ENCODE measurements at regions not wholly inside any gene's neighbourhood (a gene's known extent, or its start where the extent isn't known, plus 50 kb on each side); places are given as distances from the start of the nearest gene placed in this dataset.
"Not testable (repeated sequence)": the region's sequence is repeated elsewhere in the genome, so short reads cannot be mapped to it uniquely, and the experiment has no call there.

GRCh38 chr21:7952648-7953047 is 2568.7 kb upstream of the TPTE start:
- H3K27ac ChIP-seq (ENCODE audit: low read depth in 1 of 2, low read length in 1 of 2), result no peak overlapping the region
- H3K9me3 ChIP-seq (ENCODE audit: control insufficient read depth in 4 of 4, insufficient read depth in 3 of 4, low read length in 3 of 4), result peaks cover 50 to 97% (median 59%) of the 10 kb centered on the region in 4 donors
- TF ChIP-seq CTCF (IDR thresholded peaks at IDR 0.05; ENCODE audit: control extremely low read depth, extremely low read depth), result no peak
- H3K4me3 ChIP-seq, result no peak overlapping the region
- H3K36me3 ChIP-seq (ENCODE audit: control insufficient read depth in 4 of 4, insufficient read depth in 4 of 4, low read length in 4 of 4), result no peaks in the 10 kb centered on the region
- no peak for DNase-seq
- no peak for ATAC-seq (ENCODE audit: insufficient read depth, low FRiP score)
- WGBS, 2 donors, result 64 to 73% methylated on average over 12 of the region's 12 CpGs
- no peaks in the 10 kb centered on the region for H3K4me1 ChIP-seq (ENCODE audit: control insufficient read depth in 5 of 5, insufficient read depth in 5 of 5, low read length in 5 of 5)
- no peaks in the 10 kb centered on the region for H3K27me3 ChIP-seq (ENCODE audit: control insufficient read depth in 3 of 3, insufficient read depth in 3 of 3, low read length in 2 of 3)
- H3K9ac ChIP-seq (ENCODE audit: insufficient read depth in 1 of 2, low read length in 2 of 2), result no peak overlapping the region

- DNase-seq (no peak), ATAC-seq (ENCODE audit: insufficient read depth, low FRiP score) (no peak)
- no peaks in the 10 kb centered on the region for H3K4me1 ChIP-seq (ENCODE audit: control insufficient read depth in 5 of 5, insufficient read depth in 5 of 5, low read length in 5 of 5)
- TF ChIP-seq CTCF (IDR thresholded peaks at IDR 0.05; ENCODE audit: control extremely low read depth, extremely low read depth), result no peak
- H3K4me3 ChIP-seq, result no peak overlapping the region
- H3K27ac ChIP-seq (ENCODE audit: low read depth in 1 of 2, low read length in 1 of 2), result no peak overlapping the region
- WGBS, 2 donors, result 45% methylated on average over 2 of the region's 2 CpGs
- no peaks in the 10 kb centered on the region for H3K27me3 ChIP-seq (ENCODE audit: control insufficient read depth in 3 of 3, insufficient read depth in 3 of 3, low read length in 2 of 3)
- no peak overlapping the region for H3K9ac ChIP-seq (ENCODE audit: insufficient read depth in 1 of 2, low read length in 2 of 2)
- no peaks in the 10 kb centered on the region for H3K36me3 ChIP-seq (ENCODE audit: control insufficient read depth in 4 of 4, insufficient read depth in 4 of 4, low read length in 4 of 4)
- peaks cover 46 to 96% (median 59%) of the 10 kb centered on the region in 4 donors for H3K9me3 ChIP-seq (ENCODE audit: control insufficient read depth in 4 of 4, insufficient read depth in 3 of 4, low read length in 3 of 4)
These were observed 2568.3 kb upstream of the TPTE start for GRCh38 chr21:7953058-7953457.

GRCh38 chr21:7955358-7956073 is 2565.9 kb upstream of the TPTE start:
- H3K4me3 ChIP-seq; H3K27me3 ChIP-seq (ENCODE audit: control insufficient read depth in 3 of 3, insufficient read depth in 3 of 3, low read length in 2 of 3): not testable (repeated sequence)
- 77 to 79% methylated on average over 20 of the region's 20 CpGs for WGBS, 2 donors

GRCh38 chr21:7956074-7956452 is 2565.3 kb upstream of the TPTE start:
- H3K27ac ChIP-seq (ENCODE audit: low read depth in 1 of 2, low read length in 1 of 2); ATAC-seq (ENCODE audit: insufficient read depth, low FRiP score); H3K36me3 ChIP-seq (ENCODE audit: control insufficient read depth in 4 of 4, insufficient read depth in 4 of 4, low read length in 4 of 4); H3K9ac ChIP-seq (ENCODE audit: insufficient read depth in 1 of 2, low read length in 2 of 2); H3K4me3 ChIP-seq; DNase-seq; H3K27me3 ChIP-seq (ENCODE audit: control insufficient read depth in 3 of 3, insufficient read depth in 3 of 3, low read length in 2 of 3); H3K4me1 ChIP-seq (ENCODE audit: control insufficient read depth in 5 of 5, insufficient read depth in 5 of 5, low read length in 5 of 5): not testable (repeated sequence)
- H3K9me3 ChIP-seq (ENCODE audit: control insufficient read depth in 4 of 4, insufficient read depth in 3 of 4, low read length in 3 of 4), result peaks cover 26 to 73% (median 50%) of the 10 kb centered on the region in 4 donors
- WGBS, 2 donors, result 49 to 55% methylated on average over 2 of the region's 2 CpGs

More at GRCh38 chr21:7955358-7956073, 2565.9 kb upstream of the TPTE start:
- H3K4me1 ChIP-seq (ENCODE audit: control insufficient read depth in 5 of 5, insufficient read depth in 5 of 5, low read length in 5 of 5); ATAC-seq (ENCODE audit: insufficient read depth, low FRiP score); H3K27ac ChIP-seq (ENCODE audit: low read depth in 1 of 2, low read length in 1 of 2); DNase-seq; H3K36me3 ChIP-seq (ENCODE audit: control insufficient read depth in 4 of 4, insufficient read depth in 4 of 4, low read length in 4 of 4); H3K9ac ChIP-seq (ENCODE audit: insufficient read depth in 1 of 2, low read length in 2 of 2): not testable (repeated sequence)
- H3K9me3 ChIP-seq (ENCODE audit: control insufficient read depth in 4 of 4, insufficient read depth in 3 of 4, low read length in 3 of 4), result peaks cover 32 to 79% (median 55%) of the 10 kb centered on the region in 4 donors

- H3K9me3 ChIP-seq (ENCODE audit: control insufficient read depth in 4 of 4, insufficient read depth in 3 of 4, low read length in 3 of 4), result peaks cover 16 to 66% (median 44%) of the 10 kb centered on the region in 4 donors
These were observed 2564.2 kb upstream of the TPTE start for GRCh38 chr21:7956998-7957712.

More at GRCh38 chr21:7956998-7957712, 2564.2 kb upstream of the TPTE start:
- DNase-seq; H3K27ac ChIP-seq (ENCODE audit: low read depth in 1 of 2, low read length in 1 of 2); H3K36me3 ChIP-seq (ENCODE audit: control insufficient read depth in 4 of 4, insufficient read depth in 4 of 4, low read length in 4 of 4); H3K4me3 ChIP-seq; H3K27me3 ChIP-seq (ENCODE audit: control insufficient read depth in 3 of 3, insufficient read depth in 3 of 3, low read length in 2 of 3); H3K4me1 ChIP-seq (ENCODE audit: control insufficient read depth in 5 of 5, insufficient read depth in 5 of 5, low read length in 5 of 5); H3K9ac ChIP-seq (ENCODE audit: insufficient read depth in 1 of 2, low read length in 2 of 2): not testable (repeated sequence)
- peak; percentile 27 for ATAC-seq (ENCODE audit: insufficient read depth, low FRiP score)
- 60 to 66% methylated on average over 5 of the region's 5 CpGs for WGBS, 2 donors
